OCI-LY7 (cell line): ENCODE measurements at regions not wholly inside any gene's neighbourhood (a gene's known extent, or its start where the extent isn't known, plus 50 kb on each side); places are given as distances from the start of the nearest gene placed in this dataset.
"Not testable (repeated sequence)": the region's sequence is repeated elsewhere in the genome, so short reads cannot be mapped to it uniquely, and the experiment has no call there.

Source experiments
- BruUV-seq: library from RNA; stranded (reverse); fragments of 400-500 nt; replicated peaks from 2 replicates; lab custom pipeline; 2021; lab: Mats Ljungman, UMichigan
- CTCF ChIA-PET: fragments of 300-600 bp; sonication (Branson Sonifier 250); formaldehyde crosslinking; loops from one replicate; lab custom pipeline; 2022; ENCODE audit warnings: antibody characterized with exemption; ENCODE audit not compliant: unreplicated experiment; lab: Charles Lee
- POLR2A ChIA-PET: fragments of 300-600 bp; sonication (Branson Sonifier 250); formaldehyde crosslinking; loops from one replicate; lab custom pipeline; 2022; ENCODE audit warnings: antibody characterized with exemption; lab: Charles Lee
- DNase-seq: peaks from one replicate; pipeline ENCODE4 v3.0.0-alpha.2; 2015; ENCODE audit warnings: low spot score
- H2AFZ ChIP-seq: fragments of 200-600 bp; sonication (generic), shearing (Covaris generic); 2 replicates; pipeline ENCODE4 v1.6.1; 2014; ENCODE audit warnings: mild to moderate bottlenecking, antibody characterized with exemption, low read length, moderate library complexity
- H3K27ac ChIP-seq: fragments of 200-600 bp; sonication (generic); 2 replicates; pipeline ENCODE4 v1.5.1; 2014; ENCODE audit warnings: mixed run types, low read depth, mild to moderate bottlenecking, moderate library complexity, low read length, inconsistent platforms; ENCODE audit not compliant: poor library complexity, severe bottlenecking
- H3K36me3 ChIP-seq: fragments of 200-600 bp; sonication (generic); 2 replicates; pipeline ENCODE4 v1.6.1; 2014; ENCODE audit warnings: mild to moderate bottlenecking, antibody characterized with exemption, low read length, moderate library complexity, mixed read lengths; ENCODE audit not compliant: insufficient read depth
- H3K4me1 ChIP-seq: fragments of 200-600 bp; sonication (generic); 2 replicates; pipeline ENCODE4 v1.5.1; 2014; ENCODE audit warnings: mild to moderate bottlenecking, low read length; ENCODE audit not compliant: insufficient read depth, poor library complexity, severe bottlenecking
- H3K4me2 ChIP-seq: fragments of 200-600 bp; sonication (generic); 2 replicates; pipeline ENCODE4 v1.6.1; 2014; ENCODE audit warnings: mild to moderate bottlenecking, low read length
- H3K4me3 ChIP-seq: fragments of 200-600 bp; sonication (generic); 2 replicates; pipeline ENCODE4 v1.5.1; 2014; ENCODE audit warnings: mild to moderate bottlenecking, low read depth, low read length; ENCODE audit not compliant: poor library complexity, severe bottlenecking
- H3K79me2 ChIP-seq: fragments of 200-600 bp; sonication (generic); 2 replicates; pipeline ENCODE4 v1.6.1; 2016; ENCODE audit warnings: low read depth, mild to moderate bottlenecking, low read length, moderate library complexity, mixed read lengths; ENCODE audit not compliant: insufficient read depth
- H3K9me2 ChIP-seq: fragments of 200-600 bp; sonication (generic); 2 replicates; pipeline ENCODE4 v1.6.1; 2016; ENCODE audit warnings: mild to moderate bottlenecking, low read length, mixed read lengths; ENCODE audit not compliant: insufficient read depth
- H3K9me3 ChIP-seq: fragments of 200-600 bp; sonication (generic); 2 replicates; pipeline ENCODE4 v1.6.1; 2014; ENCODE audit warnings: mild to moderate bottlenecking, mixed run types, low read length, mixed read lengths
- H4K20me1 ChIP-seq: fragments of 200-600 bp; sonication (generic); 2 replicates; pipeline ENCODE4 v1.6.1; 2014; ENCODE audit warnings: mild to moderate bottlenecking, antibody characterized with exemption, low read length, moderate library complexity, mixed read lengths; ENCODE audit not compliant: insufficient read depth
- EZH2phosphoT487 ChIP-seq: fragments of 200-600 bp; sonication (generic); IDR thresholded peaks from 2 replicates; pipeline ENCODE4 v1.6.1; 2018; ENCODE audit warnings: low read depth, borderline replicate concordance, mild to moderate bottlenecking, mixed run types, antibody characterized with exemption, low read length, moderate library complexity, mixed read lengths
- intact Hi-C: fragments of 100-400 bp; cut with micrococcal nuclease; formaldehyde crosslinking; loops from one replicate; pipeline ENCODE4 v1.10.0; 2022; ENCODE audit not compliant: unreplicated experiment
- TF ChIP-seq, protein P1 (sequence below): fragments of 200-600 bp; sonication (generic); conservative IDR thresholded peaks from 2 replicates; pipeline ENCODE4 v1.5.1; 2014; ENCODE audit warnings: mild to moderate bottlenecking, antibody characterized with exemption, low read length, moderate library complexity, mixed read lengths

GRCh38 chr1:232316864-232317263 lies 313.1 kb downstream of the SIPA1L2 start:
- no peak for DNase-seq
- Histone ChIP-seq H3K4me1 (no peaks in the 10 kb centered on the region), H3K4me3 (no peak overlapping the region), H4K20me1 (no peaks in the 10 kb centered on the region), H3K4me2 (no peak overlapping the region), H3K27ac (no peak overlapping the region), H3K36me3 (no peaks in the 10 kb centered on the region), H3K9me3 (no peaks in the 10 kb centered on the region), H3K9me2 (no peaks in the 10 kb centered on the region), H3K79me2 (no peaks in the 10 kb centered on the region), H2AFZ (no peak overlapping the region)
- CTCF ChIA-PET, result no interaction called here
- TF ChIP-seq, protein P1, sequence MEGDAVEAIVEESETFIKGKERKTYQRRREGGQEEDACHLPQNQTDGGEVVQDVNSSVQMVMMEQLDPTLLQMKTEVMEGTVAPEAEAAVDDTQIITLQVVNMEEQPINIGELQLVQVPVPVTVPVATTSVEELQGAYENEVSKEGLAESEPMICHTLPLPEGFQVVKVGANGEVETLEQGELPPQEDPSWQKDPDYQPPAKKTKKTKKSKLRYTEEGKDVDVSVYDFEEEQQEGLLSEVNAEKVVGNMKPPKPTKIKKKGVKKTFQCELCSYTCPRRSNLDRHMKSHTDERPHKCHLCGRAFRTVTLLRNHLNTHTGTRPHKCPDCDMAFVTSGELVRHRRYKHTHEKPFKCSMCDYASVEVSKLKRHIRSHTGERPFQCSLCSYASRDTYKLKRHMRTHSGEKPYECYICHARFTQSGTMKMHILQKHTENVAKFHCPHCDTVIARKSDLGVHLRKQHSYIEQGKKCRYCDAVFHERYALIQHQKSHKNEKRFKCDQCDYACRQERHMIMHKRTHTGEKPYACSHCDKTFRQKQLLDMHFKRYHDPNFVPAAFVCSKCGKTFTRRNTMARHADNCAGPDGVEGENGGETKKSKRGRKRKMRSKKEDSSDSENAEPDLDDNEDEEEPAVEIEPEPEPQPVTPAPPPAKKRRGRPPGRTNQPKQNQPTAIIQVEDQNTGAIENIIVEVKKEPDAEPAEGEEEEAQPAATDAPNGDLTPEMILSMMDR, result no peak
- TF ChIP-seq EZH2phosphoT487, result no peak
- no TSS peak for BruUV-seq
- POLR2A ChIA-PET, result no interaction called here
- intact Hi-C loops, result no loop called here

- H3K9me3 ChIP-seq, H3K9me2 ChIP-seq, H4K20me1 ChIP-seq, H3K27ac ChIP-seq, H3K4me2 ChIP-seq, H3K79me2 ChIP-seq, H3K4me3 ChIP-seq, BruUV-seq, intact Hi-C loops, CTCF ChIA-PET, H3K4me1 ChIP-seq, H2AFZ ChIP-seq, H3K36me3 ChIP-seq, DNase-seq: not testable (repeated sequence)
- POLR2A ChIA-PET, result interaction anchor here (0.6 to 0.9 kb wide), 2 partner anchors 11 to 326 kb away, joined by 4 to 5 read pairs; no protein-coding TSS in a partner anchor
These were observed 316.1 kb downstream of the SIPA1L2 start for GRCh38 chr1:232313876-232314275.

- no TSS peak for BruUV-seq
- Histone ChIP-seq H3K36me3 (no peaks in the 10 kb centered on the region), H3K9me2 (no peaks in the 10 kb centered on the region), H3K4me1 (no peaks in the 10 kb centered on the region), H3K27ac (no peak overlapping the region), H3K4me2 (no peak overlapping the region), H2AFZ (no peak overlapping the region), H4K20me1 (no peaks in the 10 kb centered on the region), H3K9me3 (no peaks in the 10 kb centered on the region), H3K4me3 (no peak overlapping the region), H3K79me2 (no peaks in the 10 kb centered on the region)
- POLR2A ChIA-PET, result no interaction called here
- no peak for TF ChIP-seq EZH2phosphoT487
- TF ChIP-seq, protein P1, result no peak
- no peak for DNase-seq
- intact Hi-C loops, result no loop called here
- CTCF ChIA-PET, result no interaction called here
These were observed 319.4 kb downstream of the SIPA1L2 start for GRCh38 chr1:232310541-232310940.
